GM21526 (cell line): ENCODE measurements at regions not wholly inside any gene's neighbourhood (a gene's known extent, or its start where the extent isn't known, plus 50 kb on each side); places are given as distances from the start of the nearest gene placed in this dataset.
"Not testable (repeated sequence)": the region's sequence is repeated elsewhere in the genome, so short reads cannot be mapped to it uniquely, and the experiment has no call there.

Experiments
- ATAC-seq: cut with Tn5 transposase; IDR thresholded peaks from one replicate; pipeline ENCODE4 v1.9.1; 2021; ENCODE audit warnings: moderate library complexity; ENCODE audit not compliant: unreplicated experiment, low FRiP score

DNA sequence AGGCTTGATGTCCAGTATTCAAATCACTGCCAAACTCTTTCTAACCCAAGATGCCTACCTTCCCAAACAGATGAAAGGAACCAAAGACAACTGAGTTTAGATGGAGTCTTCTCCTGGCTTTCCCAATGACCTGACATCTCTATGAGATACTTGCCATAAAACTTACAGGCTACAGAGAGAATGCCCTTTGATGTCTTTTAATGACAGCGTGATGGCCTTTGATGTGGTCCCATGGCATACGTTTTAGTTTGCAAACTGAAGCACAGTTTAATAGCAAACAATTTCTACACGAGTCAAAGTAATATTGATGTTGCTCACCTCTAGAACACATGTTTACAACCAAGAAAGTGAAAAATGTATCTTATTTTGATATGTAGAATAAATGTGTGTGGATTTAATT is 73.2 kb downstream of the ZIC4 start:
- no peak for ATAC-seq

DNA sequence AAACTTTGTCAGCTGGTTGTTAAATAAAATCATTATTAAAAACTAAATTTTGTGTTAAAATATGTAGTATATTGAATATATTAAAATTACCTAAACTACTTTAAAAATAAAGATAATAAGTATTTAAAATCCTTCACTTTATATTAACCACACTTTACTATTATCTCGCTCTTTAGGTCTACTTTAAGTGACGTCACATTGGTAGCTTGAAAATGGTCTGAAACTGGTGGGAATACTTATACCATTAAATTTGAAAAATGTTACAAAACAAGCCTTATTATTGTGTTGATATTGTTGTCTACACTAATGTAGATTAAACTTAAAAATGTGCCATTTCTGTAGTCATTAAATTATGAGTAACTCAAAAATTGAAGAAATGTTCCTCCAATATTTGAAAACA is 77.6 kb downstream of the ZIC4 start:
- ATAC-seq, result no peak

DNA sequence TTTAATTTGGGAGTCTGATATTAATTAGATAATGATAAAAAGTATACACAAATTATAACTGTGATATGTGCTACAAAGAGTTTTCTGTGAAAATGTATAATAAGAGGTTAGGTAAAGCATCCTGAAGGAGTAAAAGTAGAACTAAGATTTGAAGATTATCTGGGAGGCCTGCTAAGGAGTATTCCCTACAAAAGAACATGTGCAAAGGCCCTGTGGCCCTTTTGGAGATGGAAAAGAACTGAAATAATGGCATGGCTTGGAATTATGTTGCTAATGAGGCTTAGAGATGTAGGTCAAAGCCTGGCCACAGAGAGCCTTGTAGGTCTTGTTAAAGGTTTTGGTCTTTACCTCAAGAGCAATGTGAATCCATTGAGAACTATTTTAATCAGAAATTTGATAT is 82.0 kb downstream of the ZIC4 start:
- no peak for ATAC-seq

DNA sequence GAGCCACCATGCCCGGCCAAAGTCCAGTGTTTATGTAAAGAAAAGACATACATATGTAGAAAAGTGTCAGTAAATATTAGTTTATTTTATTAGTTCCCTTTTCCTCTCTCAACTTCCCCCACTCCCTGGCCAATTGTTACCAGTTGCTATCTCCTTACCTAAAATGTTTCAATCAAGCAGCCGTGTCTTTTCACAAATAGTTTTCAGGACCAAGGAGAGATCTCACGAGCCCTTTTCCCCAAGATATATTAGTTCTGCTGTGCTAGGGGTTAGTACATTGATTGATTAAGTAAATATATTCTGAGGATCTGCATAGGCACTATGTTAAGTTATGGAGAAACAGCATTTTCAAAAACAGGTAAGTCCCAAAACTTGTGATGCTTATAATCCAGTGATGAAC is 87.4 kb downstream of the ZIC4 start:
- ATAC-seq, result no peak

DNA sequence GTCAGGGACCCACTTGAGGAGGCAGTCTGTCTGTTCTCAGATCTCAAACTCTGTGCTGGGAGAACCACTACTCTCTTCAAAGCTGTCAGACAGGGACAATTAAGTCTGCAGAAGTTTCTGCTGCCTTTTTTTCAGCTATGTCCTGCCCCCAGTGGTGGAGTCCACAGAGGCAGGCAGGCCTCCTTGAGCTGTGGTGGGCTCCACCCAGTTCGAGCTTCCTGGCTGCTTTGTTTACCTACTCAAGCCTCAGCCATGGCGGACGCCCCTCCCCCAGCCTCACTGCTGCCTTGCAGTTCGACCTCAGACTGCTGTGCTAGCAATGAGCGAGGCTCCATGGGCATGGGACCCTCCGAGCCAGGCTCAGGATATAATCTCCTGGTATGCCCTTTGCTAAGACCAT is 89.3 kb downstream of the ZIC4 start:
- not testable (repeated sequence) for ATAC-seq

DNA sequence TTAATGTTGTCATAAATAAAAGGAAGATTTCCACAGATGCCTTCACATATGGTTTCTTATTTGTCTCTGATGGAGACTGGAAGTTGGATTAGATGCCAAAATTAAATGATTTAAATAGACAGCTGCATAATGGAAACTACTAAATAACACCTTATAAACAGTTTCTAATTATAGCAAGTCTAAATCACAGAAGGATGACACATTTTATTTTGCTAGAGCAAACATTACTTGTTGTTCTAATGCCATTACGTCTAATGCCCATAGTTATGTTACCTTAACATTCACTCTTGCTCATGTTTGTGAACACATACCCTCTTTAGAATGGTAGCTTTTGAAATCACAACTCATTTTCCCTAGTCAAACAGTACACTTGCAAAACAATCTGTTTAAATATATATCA is 92.8 kb downstream of the ZIC4 start:
- ATAC-seq, result no peak

DNA sequence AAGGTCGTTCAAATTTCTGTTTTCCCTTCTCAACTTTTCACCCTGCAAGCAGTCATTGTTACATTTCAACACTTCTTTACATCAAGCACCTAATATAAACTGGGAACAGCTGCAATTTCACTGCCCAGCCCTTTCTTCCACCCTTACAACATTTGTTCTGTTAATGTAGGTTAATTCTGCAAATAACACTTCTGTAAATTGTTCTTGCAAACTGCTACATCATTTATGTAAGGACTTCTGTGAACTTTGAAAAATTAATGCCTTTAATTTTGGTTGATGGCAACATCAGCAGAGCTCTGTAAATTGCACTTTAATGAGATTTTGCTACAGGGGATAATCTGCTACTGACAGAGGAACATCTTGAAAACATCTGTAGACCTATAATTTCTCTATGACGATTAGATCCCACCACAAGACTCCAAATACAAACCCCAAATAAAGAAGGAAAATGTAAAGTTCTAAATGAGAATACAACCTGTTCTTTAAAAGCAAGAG is 93.5 kb downstream of the ZIC4 start:
- ATAC-seq, result no peak

DNA sequence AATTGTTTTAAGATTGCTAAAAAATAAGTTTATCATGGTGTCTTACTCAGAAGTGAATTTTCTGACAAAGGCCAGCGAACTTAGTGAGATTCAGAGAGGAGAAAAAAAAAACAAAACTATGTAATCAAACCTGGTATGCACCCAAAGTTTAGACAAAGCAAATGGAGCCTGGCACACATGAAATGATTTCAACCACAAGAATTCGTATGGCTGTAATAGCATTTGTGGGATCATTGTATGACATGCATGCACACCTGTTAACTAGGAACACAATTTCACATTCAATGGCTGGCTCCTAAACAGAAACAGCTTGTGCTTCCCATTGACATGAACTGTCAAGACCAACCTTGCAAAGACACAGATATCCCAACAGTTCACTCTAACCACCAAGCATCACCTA is 94.6 kb downstream of the ZIC4 start:
- ATAC-seq, result no peak

DNA sequence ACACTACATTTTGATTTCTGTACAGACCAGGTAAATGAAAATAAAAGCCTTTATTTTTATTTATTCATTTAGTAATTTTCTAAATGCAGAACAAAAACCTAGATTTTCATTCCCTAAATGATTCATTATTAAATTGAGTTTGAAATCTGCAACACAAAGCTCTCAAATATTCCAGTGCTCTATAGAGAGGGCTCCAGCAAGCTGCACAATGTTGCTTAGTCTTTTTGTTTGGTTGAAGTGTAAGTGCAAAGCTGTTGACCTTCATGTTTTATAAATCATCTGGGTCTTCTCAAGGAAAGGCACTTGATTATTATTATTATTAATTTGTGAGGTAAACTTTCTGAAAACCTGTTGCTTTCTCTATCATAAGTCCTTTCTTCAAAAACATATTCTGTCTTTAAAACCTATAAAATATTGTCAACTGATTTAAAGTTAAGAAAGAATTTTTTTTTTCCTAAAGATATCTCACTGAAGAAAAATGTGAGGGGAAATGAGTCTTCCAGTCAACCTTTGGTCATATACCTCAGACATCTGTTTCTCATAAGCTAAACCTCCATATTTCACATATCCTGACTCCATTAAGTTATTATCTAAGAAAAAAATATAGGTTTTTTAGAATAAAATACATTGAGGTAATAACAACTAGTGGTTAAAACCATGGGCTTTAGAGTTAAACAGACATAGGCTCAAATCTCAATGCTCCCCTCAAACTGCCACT is 100.7 kb downstream of the ZIC4 start:
- ATAC-seq, result no peak

DNA sequence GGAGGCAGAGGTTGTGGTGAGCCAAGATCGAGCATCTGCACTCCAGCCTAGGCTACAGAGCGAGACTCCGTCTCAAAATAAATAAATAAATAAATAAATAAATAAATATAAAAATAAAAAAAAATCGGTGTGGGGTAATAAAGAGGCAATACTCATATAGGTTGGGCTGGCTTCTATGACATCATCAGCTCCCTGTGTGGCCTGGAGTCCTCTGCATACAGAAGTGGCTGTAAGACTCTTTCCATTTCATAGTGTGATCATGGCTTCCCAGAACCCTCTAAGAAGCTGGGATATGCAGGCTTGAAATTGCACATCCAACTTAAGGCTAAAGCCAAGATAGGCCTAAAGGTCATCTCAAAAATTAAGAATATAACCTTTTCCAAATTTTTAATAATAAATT is 101.6 kb downstream of the ZIC4 start:
- no peak for ATAC-seq

DNA sequence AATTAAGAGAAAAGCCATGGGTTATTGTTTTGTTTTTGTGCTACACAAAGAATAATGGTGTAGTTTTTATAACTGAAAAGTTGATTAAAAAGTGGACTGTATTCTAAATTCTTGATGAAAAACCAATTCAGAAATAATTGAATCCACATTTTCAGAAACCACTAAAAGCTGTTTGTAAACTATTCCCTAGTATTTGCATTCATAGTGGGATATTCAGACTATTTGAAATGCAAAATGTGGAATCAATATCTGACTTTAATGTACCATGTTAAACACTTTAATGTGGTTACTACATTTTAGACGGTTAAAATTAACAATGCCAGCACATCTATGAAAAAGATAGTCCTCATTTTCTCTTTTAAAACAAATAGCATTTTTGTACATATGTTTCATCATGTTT is 104.6 kb downstream of the ZIC4 start:
- no peak for ATAC-seq

DNA sequence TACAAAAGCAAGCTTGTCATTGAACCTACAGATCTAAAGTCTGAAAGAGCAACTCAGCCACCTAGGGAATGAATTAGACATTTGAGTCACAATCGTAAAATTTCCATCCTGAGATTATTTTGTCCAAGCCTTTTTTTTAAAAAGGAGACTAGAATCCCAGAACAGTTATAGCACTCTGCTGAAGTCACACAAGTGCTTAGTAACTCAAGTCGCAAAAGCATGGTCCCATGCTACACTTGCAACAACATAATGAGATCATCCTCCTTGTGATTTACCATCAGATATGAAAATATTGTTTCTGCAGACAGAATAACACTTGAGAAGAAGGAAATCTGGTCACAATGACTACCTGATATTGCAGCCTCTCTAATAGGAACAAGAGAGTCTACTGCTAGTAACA is 106.7 kb downstream of the ZIC4 start:
- no peak for ATAC-seq

DNA sequence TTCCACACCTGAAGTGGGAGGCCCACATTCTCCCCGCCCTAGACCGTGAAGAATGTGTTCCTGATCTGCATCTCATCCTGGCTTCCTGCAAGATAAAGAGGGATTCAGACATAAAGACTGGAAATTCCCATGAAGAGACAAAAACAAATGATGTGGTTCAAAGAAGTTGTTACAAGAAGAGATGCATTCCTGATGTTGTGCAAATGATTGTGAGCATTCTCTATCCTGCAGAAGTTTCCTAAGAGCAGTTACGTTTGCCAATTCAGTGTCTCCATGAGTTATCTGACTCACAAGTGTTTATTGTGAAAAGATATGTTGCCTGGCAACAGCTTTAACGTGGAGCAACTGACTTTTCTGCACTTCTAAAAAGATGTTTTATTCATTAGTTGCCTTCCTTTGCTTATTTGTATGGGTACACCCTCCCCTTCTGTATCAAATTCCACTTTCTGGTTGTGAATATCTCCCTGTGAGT is 107.8 kb downstream of the ZIC4 start:
- no peak for ATAC-seq

DNA sequence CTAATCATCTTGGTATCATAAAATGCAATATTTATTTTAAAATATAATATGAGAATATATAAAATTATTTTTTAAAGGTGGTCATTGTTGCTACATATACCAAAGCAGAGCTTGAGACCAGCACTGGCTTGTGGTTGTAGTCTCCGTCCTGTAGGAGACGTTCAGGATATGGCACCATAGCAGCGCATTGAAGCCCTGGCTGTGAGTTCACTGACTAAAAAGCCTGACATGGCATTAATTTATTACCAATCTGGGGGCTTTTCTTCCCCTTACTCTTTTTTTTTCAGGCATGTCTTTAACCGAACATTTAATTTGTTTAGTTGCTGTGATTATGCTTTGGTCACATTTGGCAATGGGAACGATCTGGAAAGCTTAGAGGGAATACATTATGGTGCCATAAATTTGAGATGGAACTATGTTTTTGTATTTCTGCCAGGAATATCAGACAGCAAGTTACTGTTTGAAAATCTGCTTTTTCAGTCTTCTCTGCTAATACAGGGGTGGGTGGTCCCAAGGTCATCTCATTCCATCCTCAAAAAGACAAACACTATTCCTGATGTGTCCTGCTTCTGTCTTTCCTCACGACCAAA is 108.5 kb downstream of the ZIC4 start:
- ATAC-seq, result no peak

DNA sequence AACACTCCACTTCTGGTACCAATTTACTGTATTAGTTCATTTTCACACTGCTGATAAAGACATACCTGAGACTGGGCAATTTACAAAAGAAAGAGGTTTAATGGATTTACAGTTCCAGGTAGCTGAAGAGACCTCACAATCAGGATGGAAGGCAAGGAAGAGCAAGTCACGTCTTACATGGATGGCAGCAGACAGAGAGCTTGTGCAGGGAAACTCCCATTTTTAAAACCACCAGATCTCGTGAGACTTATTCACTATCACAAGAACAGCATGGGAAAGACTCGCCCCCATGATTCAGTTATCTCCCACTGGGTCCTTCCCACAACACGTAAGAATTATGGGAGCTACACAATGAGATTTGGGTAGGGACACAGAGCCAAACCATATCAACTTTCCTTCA is 119.0 kb downstream of the ZIC4 start:
- ATAC-seq, result not testable (repeated sequence)

DNA sequence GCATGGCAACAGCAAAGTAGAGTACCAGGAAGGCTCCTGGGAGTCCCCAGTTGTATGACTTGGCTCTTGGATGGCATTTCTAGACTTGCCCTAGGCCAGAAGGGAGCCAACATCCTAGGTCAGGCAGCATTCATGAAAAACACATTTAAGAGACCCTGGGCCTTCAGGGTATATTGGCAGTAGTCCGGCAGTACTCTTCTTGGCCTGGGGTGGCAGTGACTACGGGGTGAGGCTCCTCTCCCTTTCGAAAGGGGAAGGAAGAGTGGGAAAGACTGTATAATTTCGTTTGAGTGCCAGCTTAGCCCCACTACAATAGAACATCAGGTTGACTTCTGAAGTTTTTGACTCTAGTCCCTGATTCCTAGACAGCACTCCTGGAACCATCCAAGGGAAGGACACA is 136.4 kb downstream of the ZIC4 start:
- ATAC-seq, result no peak

DNA sequence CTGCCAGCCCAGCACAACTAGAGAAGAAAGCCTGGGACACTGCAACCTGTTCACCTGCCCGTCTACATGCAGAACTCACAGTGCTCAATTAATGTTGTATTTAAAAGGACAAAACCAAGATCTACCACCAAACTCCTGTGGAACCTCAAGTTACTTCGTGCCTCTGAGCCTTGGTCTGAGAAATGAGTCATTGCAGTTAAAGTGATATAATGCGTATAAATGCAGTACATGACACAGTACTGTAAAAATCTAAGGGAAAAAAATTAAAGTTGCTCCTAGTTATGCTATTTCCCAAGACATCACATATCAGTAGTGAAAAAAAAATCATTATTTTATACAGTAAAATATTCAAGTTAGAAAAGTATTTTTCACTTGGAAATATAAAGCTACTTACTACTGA is 138.9 kb downstream of the ZIC4 start:
- no peak for ATAC-seq

DNA sequence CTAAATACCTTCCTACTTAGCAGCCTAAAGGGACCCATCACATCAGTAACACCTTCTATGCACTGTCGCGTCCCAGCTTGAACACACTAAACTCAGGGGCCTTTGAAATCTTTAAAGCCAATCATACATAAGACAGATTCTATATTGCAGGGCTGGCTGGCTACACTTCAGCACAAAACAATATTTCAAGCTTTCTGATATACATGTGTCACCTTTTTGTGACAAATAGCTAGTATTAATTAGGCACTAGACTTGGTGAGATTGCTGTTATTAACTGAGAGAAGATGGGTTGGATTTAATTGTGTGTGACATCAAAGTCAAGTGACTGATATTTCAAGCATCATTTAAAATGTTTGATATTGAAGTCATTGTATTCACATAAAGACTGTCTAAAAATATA is 148.4 kb downstream of the ZIC4 start:
- no peak for ATAC-seq

DNA sequence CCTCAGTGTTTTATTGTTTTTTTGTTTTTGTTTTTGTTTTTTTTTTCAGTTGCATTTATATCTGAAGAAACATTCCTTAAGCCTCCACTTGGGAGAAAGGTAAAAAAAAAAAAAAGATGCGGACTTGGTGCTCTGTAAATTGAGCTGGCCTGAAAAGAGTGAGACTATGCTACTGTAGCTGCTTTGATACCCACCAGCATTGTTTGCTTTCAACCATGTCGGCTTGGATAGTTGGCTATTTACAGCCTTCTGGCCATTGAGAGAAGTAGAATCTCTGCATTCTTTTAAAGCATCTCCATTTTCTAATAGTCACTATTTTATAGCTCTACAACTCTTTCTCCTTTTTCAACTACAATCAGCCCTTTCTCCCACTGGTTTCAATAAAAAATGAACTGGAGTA is 149.6 kb downstream of the ZIC4 start:
- no peak for ATAC-seq

DNA sequence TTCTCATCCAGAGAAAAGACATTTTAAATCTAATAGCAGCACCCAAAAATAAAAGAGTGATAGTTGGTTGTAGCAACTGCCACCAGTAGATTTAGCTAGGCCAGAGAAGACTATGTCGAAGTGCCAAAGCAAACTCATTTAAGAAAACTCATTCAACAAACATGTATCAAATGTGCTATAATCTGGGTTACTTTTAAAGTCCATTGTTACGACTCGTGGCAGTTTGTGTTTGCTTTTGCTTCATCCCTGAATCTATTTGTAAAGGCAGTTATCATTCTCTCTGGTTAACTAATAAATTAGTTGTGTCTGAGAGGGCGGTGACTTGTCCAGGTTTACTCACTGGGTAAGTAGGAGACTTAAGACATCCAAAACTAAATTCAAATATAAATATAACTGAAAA is 159.4 kb downstream of the ZIC4 start:
- ATAC-seq, result no peak

DNA sequence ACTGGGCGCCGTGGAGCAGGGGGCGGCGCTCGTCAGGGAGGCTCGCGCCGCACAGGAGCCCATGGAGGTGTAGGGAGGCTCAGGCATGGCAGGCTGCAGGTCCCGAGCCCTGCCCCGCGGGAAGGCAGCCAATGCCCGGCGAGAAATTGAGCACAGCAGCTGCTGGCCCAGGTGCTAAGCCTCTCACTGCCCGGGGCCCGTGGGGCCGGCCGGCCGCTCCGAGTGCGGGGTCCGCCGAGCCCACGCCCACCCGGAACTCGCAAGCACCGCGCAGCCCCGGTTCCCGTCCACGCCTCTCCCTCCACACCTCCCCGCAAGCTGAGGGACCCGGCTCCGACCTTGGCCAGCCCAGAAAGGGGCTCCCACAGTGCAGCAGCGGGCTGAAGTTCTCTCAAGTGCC is 160.7 kb downstream of the ZIC4 start:
- ATAC-seq, result not testable (repeated sequence)

DNA sequence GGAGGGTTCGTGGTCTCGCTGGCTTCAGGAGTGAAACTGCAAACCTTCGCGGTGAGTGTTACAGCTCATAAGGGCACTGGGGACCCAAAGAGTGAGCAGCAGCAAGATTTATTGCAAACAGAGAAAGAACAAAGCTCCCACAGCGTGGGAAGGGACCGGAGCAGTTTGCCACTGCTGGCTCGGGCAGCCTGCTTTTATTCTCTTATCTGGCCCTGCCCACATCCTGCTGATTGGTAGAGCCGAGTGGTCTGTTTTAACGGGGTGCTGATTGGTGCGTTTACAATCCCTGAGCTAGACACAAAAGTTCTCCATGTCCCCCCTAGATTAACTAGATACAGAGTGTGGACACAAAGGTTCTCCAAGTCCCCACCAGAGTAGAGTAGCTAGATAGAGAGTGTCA is 161.3 kb downstream of the ZIC4 start:
- not testable (repeated sequence) for ATAC-seq
